Middle frontal gyrus (tissue), 1 donor: ENCODE measurements at regions not wholly inside any gene's neighbourhood (a gene's known extent, or its start where the extent isn't known, plus 50 kb on each side); places are given as distances from the start of the nearest gene placed in this dataset.
"Not testable (repeated sequence)": the region's sequence is repeated elsewhere in the genome, so short reads cannot be mapped to it uniquely, and the experiment has no call there.

Experiments used
- DNase-seq: peaks from one replicate; pipeline ENCODE4 v3.0.0-alpha.2; 2015; ENCODE audit warnings: low spot score; ENCODE audit errors: extremely low spot score

GRCh38 chr15:35980719-35981118, 434.8 kb upstream of the DPH6 start:
- DNase-seq: no peak

- DNase-seq: no peak
Observed at GRCh38 chr15:35986191-35986721, 440.3 kb upstream of the DPH6 start.

- DNase-seq: no peak
Observed at GRCh38 chr15:35987056-35987455, 441.1 kb upstream of the DPH6 start.

GRCh38 chr15:35991386-35991785, 445.4 kb upstream of the DPH6 start:
- no peak for DNase-seq

- DNase-seq: no peak
Observed at GRCh38 chr15:35992791-35993190, 446.8 kb upstream of the DPH6 start.

GRCh38 chr15:35993196-35993595, 447.2 kb upstream of the DPH6 start:
- no peak for DNase-seq

- no peak for DNase-seq
Observed at GRCh38 chr15:35994876-35995275, 448.9 kb upstream of the DPH6 start.

GRCh38 chr15:35998663-35999602, 453.0 kb upstream of the DPH6 start:
- no peak for DNase-seq

GRCh38 chr15:36004891-36005490, 459.0 kb upstream of the DPH6 start:
- no peak for DNase-seq

GRCh38 chr15:36005542-36005941, 459.6 kb upstream of the DPH6 start:
- no peak for DNase-seq

GRCh38 chr15:36007699-36008098, 461.7 kb upstream of the DPH6 start:
- no peak for DNase-seq

- DNase-seq: no peak
Observed at GRCh38 chr15:36008719-36009118, 462.8 kb upstream of the DPH6 start.

- no peak for DNase-seq
Observed at GRCh38 chr15:36024031-36024688, 478.2 kb upstream of the DPH6 start.

GRCh38 chr15:36026627-36027283, 480.8 kb upstream of the DPH6 start:
- no peak for DNase-seq

GRCh38 chr15:36029606-36030210, 483.7 kb upstream of the DPH6 start:
- DNase-seq: no peak

GRCh38 chr15:36039996-36040572, 494.1 kb upstream of the DPH6 start:
- no peak for DNase-seq

GRCh38 chr15:36047018-36047716, 501.2 kb upstream of the DPH6 start:
- not testable (repeated sequence) for DNase-seq

GRCh38 chr15:36050899-36051298, 504.9 kb upstream of the DPH6 start:
- no peak for DNase-seq

- DNase-seq: not testable (repeated sequence)
Observed at GRCh38 chr15:36052641-36053040, 506.7 kb upstream of the DPH6 start.

GRCh38 chr15:36053746-36054145, 507.8 kb upstream of the DPH6 start:
- no peak for DNase-seq
